NT2/D1 (cell line): ENCODE measurements at regions not wholly inside any gene's neighbourhood (a gene's known extent, or its start where the extent isn't known, plus 50 kb on each side); places are given as distances from the start of the nearest gene placed in this dataset.

Source experiments
- YY1 ChIP-seq: IDR thresholded peaks from 2 replicates; pipeline ENCODE4 v1.6.1; 2011; ENCODE audit not compliant: insufficient read length, insufficient read depth
- ZNF274 ChIP-seq: IDR thresholded peaks from 2 replicates; pipeline ENCODE4 v1.6.1; 2011; ENCODE audit warnings: mild to moderate bottlenecking, low read depth, low read length

GRCh38 chr4:188904617-188905016 is 765.4 kb downstream of the TRIML1 start:
- TF ChIP-seq YY1 (no peak), ZNF274 (no peak)
